GM19397 (cell line): ENCODE measurements at regions not wholly inside any gene's neighbourhood (a gene's known extent, or its start where the extent isn't known, plus 50 kb on each side); places are given as distances from the start of the nearest gene placed in this dataset.

Source experiments
- ATAC-seq: cut with Tn5 transposase; IDR thresholded peaks from one replicate; pipeline ENCODE4 v1.9.1; 2021; ENCODE audit warnings: mild to moderate bottlenecking, moderate library complexity; ENCODE audit not compliant: unreplicated experiment

DNA sequence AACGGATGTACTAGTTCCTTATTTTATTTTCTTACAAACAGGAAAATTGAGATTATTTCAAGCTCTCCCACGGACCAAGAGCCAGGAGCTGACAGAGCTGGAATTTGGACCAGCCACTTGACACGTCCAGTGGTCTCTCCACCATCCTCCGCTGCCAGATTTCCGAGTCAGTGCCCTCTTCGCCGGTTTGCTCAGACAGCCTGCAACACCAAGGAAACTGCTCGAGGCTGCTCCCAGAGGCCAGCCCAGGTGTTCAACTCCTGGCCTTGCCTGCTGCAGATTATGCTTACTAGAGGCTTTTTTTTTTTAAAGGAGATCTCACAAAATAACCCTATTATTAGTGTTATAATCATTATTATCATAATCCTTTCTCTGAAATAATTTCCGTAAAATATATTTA, 779.8 kb downstream of the RNF144A start:
- ATAC-seq, result no peak

DNA sequence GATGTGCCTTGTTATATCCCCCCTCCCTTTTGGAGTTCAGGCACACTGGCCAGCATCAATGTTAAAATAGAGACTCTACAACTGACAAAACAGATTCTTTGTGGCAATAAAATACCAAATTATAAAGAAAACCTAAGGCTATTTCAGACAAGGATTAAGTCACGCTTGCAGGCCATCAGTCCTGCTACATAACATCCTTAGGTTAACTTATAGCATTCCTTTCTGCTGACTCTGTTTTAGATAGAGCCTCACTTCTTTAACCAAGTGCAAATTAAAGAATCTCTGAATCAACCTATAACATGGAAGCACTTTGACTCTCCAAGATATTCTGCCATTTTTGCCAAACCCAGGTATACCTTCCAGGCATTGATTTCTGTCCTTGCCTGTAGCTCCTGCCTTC, 784.6 kb downstream of the RNF144A start:
- no peak for ATAC-seq

GRCh38 chr2:7703048-7703447, 785.8 kb downstream of the RNF144A start:
- no peak for ATAC-seq

DNA sequence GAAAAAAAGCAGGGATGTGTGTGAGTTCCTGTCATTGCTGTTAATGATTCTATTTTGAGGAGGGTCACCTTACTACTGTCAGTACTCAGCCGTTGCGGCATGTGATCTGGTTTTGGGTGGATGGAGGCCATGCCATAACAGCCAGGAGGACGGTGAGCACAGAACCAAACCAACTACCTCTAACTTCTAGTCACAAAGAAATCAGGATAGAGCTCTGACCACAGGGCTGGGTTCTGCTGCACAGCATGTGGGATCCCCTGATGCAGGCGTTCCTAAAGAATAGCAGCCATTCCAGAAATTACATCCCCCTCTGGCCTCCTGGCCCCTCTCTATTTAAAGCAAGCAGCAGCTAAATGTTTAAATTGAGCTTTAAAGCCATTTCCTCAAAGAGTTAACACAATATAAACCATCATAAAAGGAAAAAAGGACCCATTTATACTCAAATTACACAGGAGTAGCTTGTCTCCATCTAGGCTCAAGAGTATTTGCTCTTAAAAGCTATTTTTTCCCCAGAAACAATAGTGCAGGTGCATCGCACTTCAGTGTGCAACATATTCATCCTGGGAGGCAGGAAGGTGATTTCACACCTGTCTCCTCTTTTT, 786.4 kb downstream of the RNF144A start:
- ATAC-seq, result no peak

GRCh38 chr2:7704296-7704865, 787.2 kb downstream of the RNF144A start:
- ATAC-seq, result no peak

- no peak for ATAC-seq
Measured at GRCh38 chr2:7706791-7707190, 789.6 kb downstream of the RNF144A start.

- ATAC-seq, result no peak
Measured at GRCh38 chr2:7707723-7708122, 790.5 kb downstream of the RNF144A start.

- ATAC-seq, result no peak
Measured at GRCh38 chr2:7709907-7710306, 792.7 kb downstream of the RNF144A start.

- ATAC-seq, result no peak
Measured at GRCh38 chr2:7711167-7711566, 794.0 kb downstream of the RNF144A start.

GRCh38 chr2:7719876-7720275, 802.7 kb downstream of the RNF144A start:
- ATAC-seq, result no peak

GRCh38 chr2:7721413-7721995, 804.3 kb downstream of the RNF144A start:
- ATAC-seq, result no peak

DNA sequence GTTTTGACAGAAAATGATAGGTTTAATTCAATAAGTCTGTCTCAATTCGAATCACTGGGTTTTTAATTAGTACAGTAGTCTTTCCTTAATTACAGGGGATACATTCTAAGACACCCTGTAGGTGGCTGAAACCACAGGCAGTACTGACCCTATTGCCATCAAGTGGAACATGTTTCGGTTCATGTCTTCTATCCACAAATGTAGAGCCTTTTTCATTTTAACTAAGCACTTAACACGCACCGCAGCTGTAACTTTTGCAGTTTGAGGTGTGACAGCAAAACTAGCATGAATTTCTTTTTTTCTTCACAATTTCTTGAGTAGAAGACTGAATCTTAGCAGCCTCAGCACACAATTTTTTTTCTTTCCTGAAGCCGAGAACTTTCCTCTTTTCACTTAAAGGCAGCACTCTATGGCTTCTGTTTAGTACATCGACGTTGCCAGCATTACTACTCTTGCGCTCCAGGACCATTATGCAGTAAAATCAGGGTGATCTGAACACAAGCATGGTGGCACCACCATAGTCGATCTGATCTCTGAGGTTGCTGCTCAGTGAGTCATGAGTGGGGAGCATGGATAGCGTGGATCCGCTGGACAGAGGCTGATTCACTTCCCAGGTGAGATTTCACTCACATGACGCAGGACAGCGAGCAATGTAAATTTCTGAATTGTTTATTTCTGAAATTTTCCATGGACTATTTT, 805.1 kb downstream of the RNF144A start:
- ATAC-seq, result no peak

DNA sequence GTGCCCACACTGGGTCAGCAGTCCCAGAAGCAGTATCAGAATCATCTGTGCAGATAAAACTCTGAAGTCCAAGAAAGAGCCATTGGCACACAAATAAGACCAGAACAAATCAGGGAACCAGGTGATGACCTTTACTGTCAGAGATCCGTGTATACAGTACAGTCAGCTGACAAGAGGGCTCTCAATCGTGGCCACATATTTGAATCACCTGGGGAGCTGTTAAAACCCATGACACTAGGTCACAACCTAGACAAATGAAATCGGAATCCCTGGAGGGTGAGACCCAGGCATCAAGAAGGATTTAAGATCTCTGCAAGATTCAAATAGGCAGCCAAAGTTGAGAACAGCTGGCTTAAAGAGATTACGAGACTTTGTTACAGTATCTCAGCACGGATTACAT, 807.1 kb downstream of the RNF144A start:
- no peak for ATAC-seq

DNA sequence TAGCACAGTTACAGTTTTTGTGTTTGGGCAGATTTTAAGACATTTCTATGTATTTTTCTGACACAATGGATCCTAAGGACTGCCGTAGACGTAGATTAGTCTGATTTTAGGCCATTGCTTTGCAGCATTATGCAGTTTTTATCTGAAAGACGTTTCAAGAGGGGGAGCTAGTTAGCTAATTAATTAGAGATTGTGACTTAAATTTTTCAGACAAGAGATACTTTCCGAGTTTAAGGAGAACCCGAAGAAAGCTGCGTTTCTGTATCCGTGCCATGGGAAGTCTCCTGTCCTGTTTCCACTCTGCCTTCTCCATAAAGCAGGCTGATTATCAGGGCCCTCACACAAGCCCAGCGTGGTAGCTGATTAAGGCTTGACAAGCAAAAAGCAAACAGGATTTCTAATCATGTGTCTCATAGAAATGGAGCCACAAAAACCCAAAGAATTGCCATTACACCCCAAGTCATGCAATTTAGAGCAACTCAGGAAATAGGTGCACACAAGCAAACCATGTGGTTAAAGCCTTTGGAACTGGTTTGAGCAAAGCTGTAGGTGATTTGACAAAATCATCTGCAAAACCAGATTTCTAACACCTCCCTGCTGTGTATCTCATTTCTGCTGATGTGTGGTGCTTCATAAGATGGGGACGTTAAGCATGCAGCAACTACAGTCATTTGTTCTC, 808.1 kb downstream of the RNF144A start:
- no peak for ATAC-seq

GRCh38 chr2:7725850-7726242, 808.6 kb downstream of the RNF144A start:
- no peak for ATAC-seq

DNA sequence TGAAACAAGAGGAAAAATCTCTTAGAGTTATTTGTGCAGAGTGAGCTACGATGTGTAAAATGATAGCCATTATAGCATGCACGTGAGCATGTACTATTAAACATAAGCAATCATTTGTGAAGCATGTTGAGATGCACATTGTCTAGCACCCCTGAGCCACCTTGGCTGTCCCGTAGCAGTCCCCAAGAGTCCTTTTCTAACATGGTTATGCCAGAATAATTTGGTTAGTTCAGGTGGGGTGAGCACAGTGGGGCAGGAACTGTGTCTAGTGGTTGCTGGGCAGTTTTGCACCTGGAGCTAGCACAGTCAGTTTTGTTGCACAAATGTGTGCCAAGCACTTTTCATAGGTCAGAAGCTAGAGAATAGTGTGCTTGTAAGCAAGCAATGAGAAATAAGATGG, 809.8 kb downstream of the RNF144A start:
- no peak for ATAC-seq

- no peak for ATAC-seq
Measured at GRCh38 chr2:7728388-7728787, 811.2 kb downstream of the RNF144A start.

GRCh38 chr2:7730449-7730848, 813.2 kb downstream of the RNF144A start:
- ATAC-seq, result no peak

DNA sequence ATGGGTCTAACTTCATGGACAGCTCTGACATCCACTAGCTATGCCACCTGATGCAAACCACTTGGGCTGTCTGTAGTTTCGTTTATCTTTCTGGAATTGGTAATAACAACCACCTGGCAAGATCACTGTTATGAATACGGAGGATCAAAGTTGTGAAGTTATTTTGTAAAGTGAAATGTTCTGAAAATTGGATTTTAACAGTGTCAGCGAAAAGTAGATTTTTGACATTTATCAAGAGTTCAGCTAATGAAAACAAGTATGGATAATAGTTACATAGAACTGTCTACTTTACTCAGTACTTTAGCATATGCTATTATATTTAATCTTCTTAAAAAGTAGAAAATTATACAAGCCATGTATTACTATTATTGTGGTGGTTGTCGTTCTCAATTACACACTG, 813.8 kb downstream of the RNF144A start:
- ATAC-seq, result no peak

GRCh38 chr2:7732497-7732896, 815.3 kb downstream of the RNF144A start:
- ATAC-seq, result no peak

DNA sequence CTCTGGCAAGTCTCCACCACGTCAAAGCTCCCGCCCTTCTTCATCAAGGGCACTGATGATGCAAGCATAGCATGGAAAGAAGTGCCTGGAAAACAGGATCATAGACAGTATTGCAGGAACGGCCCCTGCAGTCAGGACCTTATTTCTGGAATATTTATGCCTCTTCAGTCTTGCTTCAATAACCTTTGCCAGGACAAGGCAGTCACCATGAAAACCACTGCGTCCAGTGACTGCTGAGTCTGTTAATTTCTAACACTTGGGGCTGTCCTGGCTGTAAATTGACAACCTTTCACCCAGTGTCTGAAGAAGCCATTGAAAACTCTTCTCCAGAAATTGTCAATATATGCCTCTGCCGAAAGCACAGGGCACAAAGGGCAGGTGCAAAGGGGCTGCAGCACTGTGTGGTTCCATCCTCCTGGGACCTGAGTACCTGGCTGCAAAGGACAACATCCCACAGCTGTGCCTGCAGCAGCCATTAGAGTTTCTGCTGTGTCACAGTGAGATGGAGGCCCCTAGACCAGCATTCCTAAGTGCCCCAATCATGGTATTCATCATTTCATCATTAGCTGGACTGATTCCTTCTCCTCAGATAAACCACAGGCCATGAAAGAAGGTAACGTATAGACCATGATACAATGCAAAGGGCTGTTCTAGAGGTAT, 819.6 kb downstream of the RNF144A start:
- no peak for ATAC-seq
